ENCODE measurements at regions not wholly inside any gene's neighbourhood (a gene's known extent, or its start where the extent isn't known, plus 50 kb on each side); places are given as distances from the start of the nearest gene placed in this dataset.

DNA sequence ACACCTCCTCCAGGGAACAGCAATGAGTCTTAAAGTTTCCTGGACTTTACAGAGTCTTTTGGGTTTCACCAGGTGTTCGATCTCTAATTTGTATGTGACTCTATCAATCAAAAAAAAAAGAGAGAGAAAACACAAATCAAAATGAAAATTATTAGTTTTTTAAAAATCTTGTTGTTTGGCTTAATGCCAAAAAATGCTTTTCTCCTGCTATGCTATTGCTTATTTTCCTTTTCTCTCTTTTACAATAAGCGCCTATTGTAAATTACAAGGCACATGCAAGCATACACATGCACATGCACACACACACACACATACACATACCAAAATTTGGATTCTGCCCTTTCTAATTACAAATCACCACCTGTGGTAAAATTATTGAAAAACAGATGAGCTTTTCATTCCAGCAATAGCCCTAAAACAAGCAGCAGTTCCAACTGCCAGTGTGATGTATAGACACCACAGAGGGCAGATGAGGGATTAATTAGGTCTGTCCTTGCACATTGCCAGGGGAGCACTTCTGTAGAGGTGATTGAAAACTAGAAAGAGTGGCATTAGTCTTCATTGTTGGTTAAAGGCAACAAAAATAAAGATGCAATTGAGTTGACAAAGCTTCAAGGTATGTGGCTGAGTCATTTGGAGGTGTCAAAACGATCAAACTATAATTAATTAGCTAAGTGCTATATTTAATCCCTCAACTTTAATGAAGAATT is 631.7 kb downstream of the TFAP2B start:
- Histone ChIP-seq H3K27me3 (ENCODE audit: insufficient read depth, low read length) (no peaks in the 10 kb centered on the region), H3K4me3 (ENCODE audit: insufficient read depth, low read depth, low read length) (no peak overlapping the region), H3K4me2 (ENCODE audit: low read length) (no peak overlapping the region), H3K4me1 (ENCODE audit: insufficient read depth, low read length) (no peaks in the 10 kb centered on the region), H4K20me1 (ENCODE audit: insufficient read depth, low read length) (no peaks in the 10 kb centered on the region), H3K27ac (ENCODE audit: low read depth, low read length) (no peak overlapping the region), H3K36me3 (ENCODE audit: insufficient read depth, low read length) (no peaks in the 10 kb centered on the region), H3K9ac (ENCODE audit: low read length) (no peak overlapping the region), H3K9me3 (ENCODE audit: insufficient read depth, low read depth, low read length) (no peaks in the 10 kb centered on the region), H3K79me2 (ENCODE audit: insufficient read depth, low read length) (no peaks in the 10 kb centered on the region), H2AFZ (ENCODE audit: low read depth, low read length) (no peak overlapping the region)
- Mint-ChIP-seq H3K9me3 (ENCODE audit: unreplicated experiment) (no peaks in the 10 kb centered on the region), H3K27me3 (ENCODE audit: low read depth, unreplicated experiment) (no peaks in the 10 kb centered on the region), H3K27ac (ENCODE audit: unreplicated experiment) (no peak overlapping the region), H3K4me1 (ENCODE audit: low read depth, unreplicated experiment) (no peaks in the 10 kb centered on the region), H3K36me3 (ENCODE audit: low read depth, unreplicated experiment) (no peaks in the 10 kb centered on the region), H3K4me3 (ENCODE audit: unreplicated experiment) (no peak overlapping the region)
- DNase-seq (ENCODE audit: low read depth), result no peak
- TF ChIP-seq EZH2 (IDR thresholded peaks at IDR 0.05; ENCODE audit: insufficient read depth, low read length), result no peak
- TF ChIP-seq, protein P1, sequence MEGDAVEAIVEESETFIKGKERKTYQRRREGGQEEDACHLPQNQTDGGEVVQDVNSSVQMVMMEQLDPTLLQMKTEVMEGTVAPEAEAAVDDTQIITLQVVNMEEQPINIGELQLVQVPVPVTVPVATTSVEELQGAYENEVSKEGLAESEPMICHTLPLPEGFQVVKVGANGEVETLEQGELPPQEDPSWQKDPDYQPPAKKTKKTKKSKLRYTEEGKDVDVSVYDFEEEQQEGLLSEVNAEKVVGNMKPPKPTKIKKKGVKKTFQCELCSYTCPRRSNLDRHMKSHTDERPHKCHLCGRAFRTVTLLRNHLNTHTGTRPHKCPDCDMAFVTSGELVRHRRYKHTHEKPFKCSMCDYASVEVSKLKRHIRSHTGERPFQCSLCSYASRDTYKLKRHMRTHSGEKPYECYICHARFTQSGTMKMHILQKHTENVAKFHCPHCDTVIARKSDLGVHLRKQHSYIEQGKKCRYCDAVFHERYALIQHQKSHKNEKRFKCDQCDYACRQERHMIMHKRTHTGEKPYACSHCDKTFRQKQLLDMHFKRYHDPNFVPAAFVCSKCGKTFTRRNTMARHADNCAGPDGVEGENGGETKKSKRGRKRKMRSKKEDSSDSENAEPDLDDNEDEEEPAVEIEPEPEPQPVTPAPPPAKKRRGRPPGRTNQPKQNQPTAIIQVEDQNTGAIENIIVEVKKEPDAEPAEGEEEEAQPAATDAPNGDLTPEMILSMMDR (IDR thresholded peaks at IDR 0.05; ENCODE audit: insufficient read depth, low read depth, low read length), result no peak
- FAIRE-seq, result no peak

DNA sequence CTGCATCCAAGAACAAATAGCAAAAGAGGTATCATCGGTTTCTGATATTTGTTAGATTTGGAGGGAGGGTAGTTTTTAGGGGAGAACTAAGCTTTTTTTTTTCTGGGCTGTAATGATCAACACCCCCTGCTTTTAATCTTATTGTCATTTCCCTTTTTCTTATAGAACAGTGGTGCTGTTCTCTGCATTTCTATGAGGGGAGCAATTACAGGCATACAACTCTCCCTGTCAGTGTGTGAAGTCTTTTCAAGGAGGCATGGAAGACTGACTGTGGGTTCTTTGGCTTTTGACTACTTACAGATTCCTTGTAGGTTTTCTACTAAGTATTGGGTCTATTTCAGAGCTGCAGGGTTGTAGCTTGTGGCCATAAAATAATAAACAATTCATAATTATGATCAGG is 632.3 kb downstream of the TFAP2B start:
- no peak overlapping the region for H3K27ac ChIP-seq (ENCODE audit: low read depth, low read length)
- H3K27ac Mint-ChIP-seq (ENCODE audit: unreplicated experiment), result no peak overlapping the region
- TF ChIP-seq, protein P1 (IDR thresholded peaks at IDR 0.05; ENCODE audit: insufficient read depth, low read depth, low read length), result no peak
- no peak for TF ChIP-seq EZH2 (IDR thresholded peaks at IDR 0.05; ENCODE audit: insufficient read depth, low read length)

DNA sequence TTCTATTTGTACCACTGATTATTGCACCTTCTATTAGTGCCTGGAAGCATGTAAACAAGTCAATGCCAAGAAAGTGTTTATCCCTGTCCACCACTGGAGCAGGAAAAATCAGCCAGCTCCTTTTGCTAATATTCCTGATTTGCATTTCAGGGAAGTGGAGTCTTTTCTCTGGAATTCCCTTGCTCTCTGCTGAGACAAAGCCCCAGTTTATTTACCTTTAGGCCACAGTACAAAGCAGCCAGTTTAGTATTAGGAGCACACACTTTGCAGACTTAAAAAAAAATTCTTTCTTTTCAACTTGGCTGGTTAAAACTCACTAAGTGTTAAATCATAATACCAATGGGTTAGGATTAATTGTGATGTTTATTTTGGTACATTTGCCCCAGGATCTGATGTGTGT is 631.1 kb downstream of the PKHD1 start:
- DNase-seq (ENCODE audit: low read depth) (no peak), FAIRE-seq (no peak)
- Histone ChIP-seq H3K9me3 (ENCODE audit: insufficient read depth, low read depth, low read length) (no peaks in the 10 kb centered on the region), H3K27me3 (ENCODE audit: insufficient read depth, low read length) (no peaks in the 10 kb centered on the region), H4K20me1 (ENCODE audit: insufficient read depth, low read length) (no peaks in the 10 kb centered on the region), H3K27ac (ENCODE audit: low read depth, low read length) (no peak overlapping the region), H3K4me1 (ENCODE audit: insufficient read depth, low read length) (no peaks in the 10 kb centered on the region), H3K4me3 (ENCODE audit: insufficient read depth, low read depth, low read length) (no peak overlapping the region), H3K79me2 (ENCODE audit: insufficient read depth, low read length) (no peaks in the 10 kb centered on the region), H3K4me2 (ENCODE audit: low read length) (no peak overlapping the region), H3K9ac (ENCODE audit: low read length) (no peak overlapping the region), H2AFZ (ENCODE audit: low read depth, low read length) (no peak overlapping the region), H3K36me3 (ENCODE audit: insufficient read depth, low read length) (no peaks in the 10 kb centered on the region)
- no peaks in the 10 kb centered on the region for H3K36me3 Mint-ChIP-seq (ENCODE audit: low read depth, unreplicated experiment)
- H3K4me1 Mint-ChIP-seq (ENCODE audit: low read depth, unreplicated experiment), result no peaks in the 10 kb centered on the region
- no peak for TF ChIP-seq EZH2 (IDR thresholded peaks at IDR 0.05; ENCODE audit: insufficient read depth, low read length)
- TF ChIP-seq, protein P1 (IDR thresholded peaks at IDR 0.05; ENCODE audit: insufficient read depth, low read depth, low read length), result no peak
- no peaks in the 10 kb centered on the region for H3K27me3 Mint-ChIP-seq (ENCODE audit: low read depth, unreplicated experiment)
- H3K9me3 Mint-ChIP-seq (ENCODE audit: unreplicated experiment), result no peaks in the 10 kb centered on the region
- no peak overlapping the region for H3K27ac Mint-ChIP-seq (ENCODE audit: unreplicated experiment)
- no peak overlapping the region for H3K4me3 Mint-ChIP-seq (ENCODE audit: unreplicated experiment)

More for the DNA sequence above, 632.3 kb downstream of the TFAP2B start:
- H3K4me1 ChIP-seq (ENCODE audit: insufficient read depth, low read length), result no peaks in the 10 kb centered on the region
- H3K79me2 ChIP-seq (ENCODE audit: insufficient read depth, low read length), result no peaks in the 10 kb centered on the region
- Mint-ChIP-seq H3K36me3 (ENCODE audit: low read depth, unreplicated experiment) (no peaks in the 10 kb centered on the region), H3K4me1 (ENCODE audit: low read depth, unreplicated experiment) (no peaks in the 10 kb centered on the region), H3K27me3 (ENCODE audit: low read depth, unreplicated experiment) (no peaks in the 10 kb centered on the region), H3K4me3 (ENCODE audit: unreplicated experiment) (no peak overlapping the region), H3K9me3 (ENCODE audit: unreplicated experiment) (no peaks in the 10 kb centered on the region)
- H4K20me1 ChIP-seq (ENCODE audit: insufficient read depth, low read length), result no peaks in the 10 kb centered on the region
- no peak overlapping the region for H3K9ac ChIP-seq (ENCODE audit: low read length)
- H3K4me2 ChIP-seq (ENCODE audit: low read length), result no peak overlapping the region
- FAIRE-seq (no peak), DNase-seq (ENCODE audit: low read depth) (no peak)
- no peak overlapping the region for H2AFZ ChIP-seq (ENCODE audit: low read depth, low read length)
- no peak overlapping the region for H3K4me3 ChIP-seq (ENCODE audit: insufficient read depth, low read depth, low read length)
- no peaks in the 10 kb centered on the region for H3K36me3 ChIP-seq (ENCODE audit: insufficient read depth, low read length)
- no peaks in the 10 kb centered on the region for H3K27me3 ChIP-seq (ENCODE audit: insufficient read depth, low read length)
- no peaks in the 10 kb centered on the region for H3K9me3 ChIP-seq (ENCODE audit: insufficient read depth, low read depth, low read length)
